ENCODE measurements at regions not wholly inside any gene's neighbourhood (a gene's known extent, or its start where the extent isn't known, plus 50 kb on each side); places are given as distances from the start of the nearest gene placed in this dataset.
"Not testable (repeated sequence)": the region's sequence is repeated elsewhere in the genome, so short reads cannot be mapped to it uniquely, and the experiment has no call there.

DNA sequence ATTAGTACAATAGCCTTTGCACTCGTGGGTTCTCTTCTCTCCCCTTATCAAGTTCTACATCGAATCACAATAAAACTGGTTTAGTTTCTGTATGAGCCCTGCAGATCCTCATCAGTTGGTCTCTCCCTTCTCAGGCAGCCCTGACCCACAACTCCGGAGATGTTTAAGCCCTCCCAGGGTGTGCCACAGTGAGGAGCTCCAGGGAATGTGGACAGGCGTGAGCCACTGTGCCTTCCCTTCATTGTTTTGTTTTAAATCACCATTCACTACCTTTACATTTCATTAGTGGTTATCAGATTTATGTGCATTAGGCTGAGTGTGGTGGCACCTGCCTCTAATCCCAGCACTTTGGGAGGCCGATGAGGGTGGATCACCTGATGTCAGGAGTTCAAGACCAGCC is 133.2 kb downstream of the LARP7 start:
- intact Hi-C loops (cut with micrococcal nuclease): no loop called here

DNA sequence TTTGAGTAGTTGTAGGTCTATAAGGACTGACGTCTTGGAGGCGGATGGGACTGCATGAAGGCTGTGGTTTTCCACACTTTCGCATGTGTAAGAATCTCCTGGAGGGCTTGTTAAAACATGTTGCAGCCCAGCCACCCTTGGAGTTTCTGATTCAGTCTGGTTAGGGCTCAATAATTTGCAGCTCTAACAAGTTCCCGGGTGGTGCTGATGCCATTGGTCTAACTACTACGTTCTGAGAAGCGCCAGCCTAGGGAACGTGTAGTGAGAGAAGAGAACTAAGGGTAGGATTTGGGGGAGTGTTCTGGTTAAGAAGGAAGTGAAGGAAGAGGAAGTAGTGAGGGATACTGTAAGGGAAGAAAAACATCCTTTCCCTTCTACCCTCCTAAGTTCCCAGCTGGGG is 138.9 kb downstream of the LARP7 start:
- intact Hi-C loops (cut with micrococcal nuclease): no loop called here

DNA sequence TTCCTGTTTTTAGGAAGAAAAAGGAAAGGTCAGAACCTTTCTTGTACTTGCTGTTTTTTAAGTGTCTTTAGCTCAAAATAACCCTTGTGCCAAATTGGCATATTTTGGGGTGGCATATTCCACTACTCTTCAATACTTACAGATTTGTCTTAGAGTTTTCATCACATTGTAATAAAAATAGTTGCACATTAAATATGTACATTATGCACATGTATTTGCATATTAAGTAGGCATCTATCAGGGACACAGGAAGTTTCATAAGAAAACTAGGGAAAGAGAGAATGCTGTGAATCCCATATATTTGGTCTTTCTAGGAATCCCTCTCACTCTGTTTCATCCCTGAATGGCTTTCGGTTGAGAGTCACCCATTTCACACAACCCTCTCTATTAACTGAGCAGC is 139.6 kb downstream of the LARP7 start:
- intact Hi-C loops (cut with micrococcal nuclease): no loop called here

DNA sequence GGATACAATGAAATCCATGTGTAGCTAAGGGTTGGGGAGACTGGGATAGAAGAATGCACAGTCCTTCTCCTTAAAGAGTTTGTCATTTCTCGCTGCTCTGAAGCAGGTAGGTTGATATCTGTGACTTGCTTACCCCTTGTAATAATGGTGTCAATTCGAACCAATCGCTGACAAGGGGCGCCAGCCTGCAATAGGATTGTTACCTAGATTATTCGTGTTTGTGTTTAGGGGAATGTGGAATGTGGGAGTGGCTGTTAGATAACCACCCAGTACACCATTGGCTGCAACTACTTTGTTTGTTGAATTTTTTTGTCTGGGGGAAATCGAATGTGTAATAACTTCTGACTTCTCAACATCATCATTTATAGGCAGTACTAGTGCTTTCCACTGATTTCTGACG is 141.6 kb downstream of the LARP7 start:
- intact Hi-C loops (cut with micrococcal nuclease): no loop called here

DNA sequence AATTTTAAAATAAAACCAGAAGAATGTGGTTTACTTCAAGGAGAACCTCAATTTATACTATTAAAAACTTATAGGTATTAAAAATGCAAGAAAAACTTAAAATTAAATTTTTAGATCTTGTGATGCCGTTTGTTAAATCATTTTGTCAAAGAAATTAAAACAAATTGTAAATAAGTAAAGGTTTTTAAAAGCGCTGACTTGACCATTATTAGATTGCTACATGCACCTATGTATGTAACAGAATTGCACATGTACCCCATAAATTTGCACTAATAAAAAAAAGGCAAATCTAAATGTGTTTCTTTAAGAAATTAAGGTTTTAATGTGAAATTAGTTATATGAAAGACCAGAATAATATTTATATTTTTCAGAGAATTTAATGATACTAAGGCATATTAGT is 156.1 kb downstream of the LARP7 start:
- intact Hi-C loops (cut with micrococcal nuclease): no loop called here

DNA sequence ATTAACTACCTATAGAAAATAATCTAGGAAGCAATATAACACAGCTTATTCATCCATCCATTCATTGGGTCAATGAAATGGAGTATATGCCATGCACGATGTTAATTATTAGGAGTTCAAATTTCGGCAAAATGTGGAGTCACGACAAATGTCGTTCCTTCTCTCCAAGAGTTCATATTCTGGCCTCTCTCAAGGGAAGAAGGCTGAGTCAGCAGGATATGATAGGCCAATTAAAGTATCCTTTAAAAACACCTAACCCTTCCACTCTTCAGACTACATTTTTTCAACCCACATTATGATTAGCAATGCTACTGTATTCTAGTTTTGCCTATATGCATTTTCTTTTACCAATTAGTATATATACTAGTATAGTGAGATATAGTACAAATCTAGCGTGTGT is 163.1 kb downstream of the LARP7 start:
- intact Hi-C loops (cut with micrococcal nuclease): no loop called here

DNA sequence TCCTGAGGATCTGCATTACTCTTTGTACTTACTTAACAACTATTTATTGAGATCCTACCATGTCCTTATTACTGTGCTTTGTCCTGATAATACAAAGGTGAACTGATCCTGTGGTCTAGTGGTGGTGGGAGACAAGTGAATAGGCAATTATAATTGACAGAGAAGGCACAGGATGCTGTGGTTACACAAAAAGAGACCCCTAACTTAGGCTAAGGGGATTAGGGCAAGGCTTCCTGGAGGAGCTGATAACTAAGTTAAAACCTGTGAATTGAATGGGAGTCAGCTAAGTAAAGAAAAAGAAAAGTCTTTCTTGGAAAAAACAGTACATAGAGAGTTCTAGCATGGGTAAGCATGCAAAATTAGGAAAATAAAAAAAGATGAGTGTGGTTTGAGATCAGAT is 164.4 kb downstream of the LARP7 start:
- intact Hi-C loops (cut with micrococcal nuclease): no loop called here

DNA sequence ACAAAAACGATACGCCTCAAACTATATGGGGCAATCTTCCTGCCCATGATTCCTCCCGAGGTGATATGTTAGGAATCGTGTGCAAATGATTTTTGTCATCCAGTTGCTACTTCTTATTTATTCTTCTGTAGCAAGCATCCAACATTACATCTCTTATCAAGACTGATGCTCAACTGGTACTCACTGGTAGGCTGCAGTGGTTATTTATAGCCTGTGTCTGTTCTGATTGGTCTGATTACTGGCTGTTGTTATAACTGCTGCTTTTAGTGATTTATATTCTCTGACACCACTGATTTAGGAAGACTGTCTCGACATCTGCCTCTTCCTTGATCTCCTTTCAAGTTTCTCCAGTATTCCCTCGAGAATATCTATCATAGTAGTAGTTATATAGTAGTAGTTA is 165.8 kb downstream of the LARP7 start:
- intact Hi-C loops (cut with micrococcal nuclease): no loop called here

DNA sequence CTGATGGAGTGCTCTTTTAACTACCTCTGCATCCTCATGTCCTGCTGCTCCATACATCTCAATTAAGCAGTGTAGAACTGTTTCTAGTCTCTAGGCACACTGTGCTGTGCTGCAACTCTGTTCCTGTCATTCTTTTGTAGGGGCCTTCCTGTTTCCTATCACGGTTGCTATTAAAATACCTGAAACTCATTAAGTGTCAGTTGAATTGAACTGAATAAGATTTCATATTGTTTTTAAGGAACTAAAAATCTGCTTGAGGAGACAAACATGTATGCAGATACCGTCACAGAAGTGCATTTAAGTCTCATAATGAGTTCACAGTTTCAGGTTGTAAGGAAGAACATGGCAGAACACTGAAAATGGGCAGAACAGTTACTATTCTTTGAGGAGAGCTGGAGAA is 170.1 kb downstream of the LARP7 start:
- intact Hi-C loops (cut with micrococcal nuclease): no loop called here

DNA sequence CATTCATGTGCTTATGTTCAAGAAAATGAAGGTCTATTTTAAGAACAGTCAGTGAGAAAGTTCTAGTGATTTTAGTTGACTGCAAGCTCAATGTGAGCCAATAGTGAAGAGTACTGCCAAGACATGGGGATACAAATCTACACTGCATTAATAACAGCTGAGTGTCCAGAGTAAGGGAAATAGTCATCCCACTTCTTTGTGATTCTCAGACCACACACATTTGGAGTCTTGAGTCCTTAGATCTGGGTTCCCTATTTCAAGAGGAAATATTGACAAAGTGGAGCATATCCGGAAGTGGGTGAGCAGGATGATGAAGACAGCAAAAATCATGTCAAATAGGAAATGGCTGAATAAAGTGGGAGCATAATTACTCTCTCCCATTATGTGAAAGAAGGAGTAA is 171.1 kb downstream of the LARP7 start:
- intact Hi-C loops (cut with micrococcal nuclease): no loop called here

DNA sequence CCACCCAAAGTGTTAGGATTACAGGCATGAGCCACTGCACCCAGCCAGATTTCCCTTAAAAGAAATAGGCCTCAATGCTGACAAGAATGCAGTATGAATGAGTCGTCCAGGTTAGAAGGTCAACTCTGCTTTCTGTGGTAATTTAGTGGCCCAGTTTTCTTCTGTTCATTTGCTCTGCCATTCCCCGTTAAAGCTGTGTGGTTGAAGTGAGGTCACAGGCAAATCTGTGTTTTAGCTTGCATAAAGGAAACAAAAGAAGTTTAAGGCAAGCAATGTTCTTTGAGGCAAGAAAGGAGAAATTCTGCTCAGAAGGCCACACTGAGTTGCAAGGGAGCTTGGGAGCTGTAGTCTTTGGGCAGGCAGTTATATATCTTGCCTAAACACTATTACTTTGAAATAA is 176.8 kb downstream of the LARP7 start:
- intact Hi-C loops (cut with micrococcal nuclease): no loop called here

DNA sequence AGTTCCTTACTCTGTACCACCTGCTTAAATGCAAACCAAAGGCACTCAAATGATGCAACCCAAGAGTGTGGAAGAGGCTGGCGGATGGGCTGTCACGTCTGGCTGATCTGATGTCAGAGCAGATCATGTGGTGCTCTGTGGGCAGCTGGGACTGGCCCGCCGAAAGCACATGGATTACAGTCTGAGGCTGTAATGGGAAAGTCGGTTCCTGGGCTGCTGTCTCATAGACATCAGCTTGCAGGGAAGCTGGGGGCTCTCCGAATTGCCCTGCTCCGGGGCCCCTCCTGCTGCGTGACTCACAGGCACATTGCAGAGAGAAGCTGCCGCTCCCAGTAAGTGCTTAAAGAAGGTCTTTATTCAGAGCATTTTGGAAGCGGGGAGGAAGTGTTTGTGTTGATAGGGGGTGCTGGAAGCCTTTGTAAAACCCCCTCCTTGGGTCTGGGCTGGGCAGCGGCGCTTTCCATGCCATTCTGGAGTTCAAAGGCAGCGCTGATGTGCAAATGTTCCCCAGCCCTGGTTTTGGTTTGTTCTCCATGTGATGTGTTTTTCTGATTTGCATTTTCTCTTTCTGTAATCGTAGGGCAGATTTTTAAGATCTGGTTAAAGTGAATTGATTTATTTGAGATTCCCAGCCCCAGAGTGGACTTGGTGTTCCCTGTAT is 181.1 kb downstream of the LARP7 start:
- intact Hi-C loops (cut with micrococcal nuclease): no loop called here

DNA sequence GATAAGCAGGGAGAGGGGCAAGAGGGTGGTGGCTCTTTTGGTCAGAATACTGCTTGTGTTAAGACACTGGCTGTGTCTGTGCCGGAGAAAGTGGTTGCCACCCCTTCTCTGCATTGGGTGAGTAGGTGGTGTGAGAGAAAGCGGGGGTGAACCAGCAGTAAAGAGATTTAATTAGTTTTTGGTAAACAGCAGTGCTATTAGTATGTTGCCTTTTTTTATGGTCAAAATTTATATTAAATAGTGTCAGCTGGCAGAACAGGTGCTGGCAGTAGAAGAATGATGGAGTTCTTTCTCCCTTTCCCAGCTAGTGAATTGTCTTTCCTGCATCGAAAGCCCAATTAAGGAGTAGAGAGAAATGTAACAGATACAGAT is 181.6 kb downstream of the LARP7 start:
- intact Hi-C loops (cut with micrococcal nuclease): no loop called here

DNA sequence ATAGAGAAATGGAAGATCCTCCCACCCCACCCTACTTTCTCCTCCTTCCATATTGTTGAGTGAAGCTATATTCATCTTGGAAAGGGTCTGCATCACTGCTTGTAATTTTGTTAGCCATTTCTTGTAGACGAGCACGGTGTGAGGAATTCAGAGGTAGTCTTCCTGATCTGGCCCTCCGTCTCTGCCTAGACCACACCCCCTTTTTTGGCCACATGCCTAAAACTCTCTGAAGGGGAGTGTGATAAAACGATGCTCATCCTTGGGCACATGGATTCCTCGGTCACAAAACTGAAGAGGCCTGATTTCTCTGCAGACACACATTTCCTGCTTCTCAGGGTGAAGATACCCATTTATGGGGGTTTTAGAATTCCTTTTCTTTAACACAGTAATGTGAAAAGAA is 182.8 kb downstream of the LARP7 start:
- intact Hi-C loops (cut with micrococcal nuclease): no loop called here

DNA sequence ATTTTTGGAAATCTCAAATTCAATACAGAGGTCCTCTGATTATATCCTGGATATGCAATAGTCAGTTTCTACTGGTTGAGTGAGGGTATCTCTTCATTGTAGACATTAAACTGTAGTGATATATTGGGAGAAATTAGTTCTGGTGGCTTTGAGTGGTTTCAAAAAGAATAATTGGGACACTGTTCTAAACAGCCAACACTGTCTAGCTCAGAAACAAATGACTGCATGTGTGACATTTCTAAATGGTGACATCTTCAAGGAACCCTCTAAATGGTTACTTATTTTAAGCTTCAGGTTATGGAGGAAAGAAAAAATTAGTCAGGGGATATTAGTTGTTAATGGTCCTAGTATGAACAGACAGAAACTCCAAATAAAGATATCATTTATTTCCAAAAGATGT is 186.2 kb downstream of the LARP7 start:
- intact Hi-C loops (cut with micrococcal nuclease): no loop called here

DNA sequence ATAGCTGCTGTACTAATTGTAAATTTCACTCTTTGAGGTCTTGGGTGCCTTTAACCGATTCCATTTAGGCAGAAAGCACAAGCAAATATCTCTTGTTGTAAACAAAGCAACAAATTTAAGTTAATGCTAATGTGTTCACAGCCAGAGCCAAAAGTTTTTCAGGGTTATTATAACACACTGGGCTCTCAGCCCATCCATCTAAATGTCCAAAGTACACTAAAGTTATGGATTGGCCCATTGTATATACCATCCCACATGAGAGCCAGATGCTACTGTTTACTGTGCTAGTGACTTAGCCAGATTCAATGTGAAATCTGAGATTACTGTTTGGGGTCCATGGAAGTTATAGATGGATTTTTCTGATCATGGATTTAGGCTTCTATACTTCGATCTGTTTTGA is 186.7 kb downstream of the LARP7 start:
- intact Hi-C loops (cut with micrococcal nuclease): no loop called here

DNA sequence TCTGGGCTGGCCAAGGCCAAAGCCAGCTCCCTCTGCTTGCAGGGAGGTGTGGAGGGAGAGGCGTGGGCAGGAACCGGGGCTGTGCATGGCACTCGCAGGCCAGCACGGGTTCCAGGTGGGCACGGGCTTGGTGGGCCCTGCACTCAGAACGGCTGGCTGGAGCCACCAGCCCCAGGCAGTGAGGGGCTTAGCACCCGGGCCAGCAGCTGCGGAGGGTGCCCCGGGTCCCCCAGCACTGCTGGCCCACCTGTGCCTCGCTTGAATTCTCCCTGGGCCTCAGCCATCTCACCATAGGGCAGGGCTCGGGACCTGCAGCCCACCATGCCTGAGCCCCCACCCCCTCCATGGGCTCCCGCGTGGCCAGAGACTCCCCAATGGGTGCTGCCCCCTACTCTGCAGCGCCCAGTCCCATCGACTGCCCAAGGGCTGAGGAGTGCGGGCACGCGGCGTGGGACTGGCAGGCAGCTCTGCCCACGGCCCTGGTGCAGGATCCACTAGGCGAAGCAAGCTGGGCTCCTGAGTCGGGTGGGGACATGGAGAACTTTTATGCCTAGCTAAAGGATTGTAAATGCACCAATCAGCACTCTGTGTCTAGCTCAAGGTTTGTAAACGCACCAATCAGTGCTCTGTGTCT is 193.9 kb downstream of the LARP7 start:
- intact Hi-C loops (cut with micrococcal nuclease): no loop called here

DNA sequence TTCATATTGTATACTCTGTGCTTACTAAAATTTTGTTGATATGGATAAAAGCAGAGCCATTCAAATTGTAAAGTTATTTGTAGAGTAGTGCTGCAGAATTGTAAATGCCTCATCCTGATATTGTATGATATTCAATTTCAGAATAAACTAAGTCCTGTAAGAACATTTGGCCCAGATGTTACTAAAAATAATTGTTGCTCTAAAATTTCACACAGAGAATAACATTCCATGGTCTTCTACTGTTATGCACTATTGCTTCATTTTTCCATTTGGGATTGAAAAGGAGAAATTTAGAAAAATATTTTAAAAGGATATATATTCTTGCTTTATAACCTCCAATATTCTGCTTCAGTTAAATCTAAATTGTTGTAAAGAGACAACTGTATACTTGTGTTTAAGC is 195.6 kb downstream of the LARP7 start:
- intact Hi-C loops (cut with micrococcal nuclease): no loop called here

DNA sequence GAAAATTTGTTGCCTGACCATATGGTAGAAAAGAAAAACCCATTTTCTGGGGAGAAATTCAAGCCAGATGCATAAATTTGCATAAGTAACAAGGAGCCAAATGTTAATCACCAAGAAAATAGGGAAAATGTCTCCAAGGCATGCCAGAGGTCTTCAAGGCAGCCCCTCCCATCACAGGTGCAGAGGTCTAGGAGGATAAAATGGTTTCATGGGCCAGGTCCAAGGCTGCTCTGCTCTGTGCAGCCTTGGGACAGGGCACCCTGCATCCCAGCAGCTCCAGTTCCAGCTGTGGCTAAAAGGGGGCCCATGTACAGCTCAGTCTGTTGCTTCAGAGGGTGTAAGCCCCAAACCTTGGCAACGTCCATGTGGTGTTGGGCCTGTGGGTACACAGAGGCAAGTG is 200.0 kb downstream of the LARP7 start:
- intact Hi-C loops (cut with micrococcal nuclease): no loop called here

DNA sequence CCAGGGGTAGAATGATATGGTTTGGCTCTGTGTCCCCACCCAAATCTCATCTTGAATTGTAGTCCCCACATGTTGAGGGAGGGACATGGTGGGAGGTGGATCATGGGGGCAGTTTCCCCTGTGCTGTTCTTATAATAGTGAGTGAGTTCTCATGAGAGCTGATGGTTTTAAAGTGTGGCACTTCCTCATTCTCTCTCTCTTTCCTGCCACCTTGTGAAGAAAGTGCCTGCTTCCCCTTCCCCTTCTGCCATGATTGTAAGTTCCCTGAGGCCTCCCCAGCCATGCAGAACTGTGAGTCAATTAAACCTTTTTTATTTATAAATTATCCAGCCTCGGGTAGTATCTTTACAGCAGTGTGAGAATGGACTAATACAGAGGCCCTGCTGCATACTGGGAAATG is 201.1 kb downstream of the LARP7 start:
- intact Hi-C loops (cut with micrococcal nuclease): not testable (repeated sequence)

DNA sequence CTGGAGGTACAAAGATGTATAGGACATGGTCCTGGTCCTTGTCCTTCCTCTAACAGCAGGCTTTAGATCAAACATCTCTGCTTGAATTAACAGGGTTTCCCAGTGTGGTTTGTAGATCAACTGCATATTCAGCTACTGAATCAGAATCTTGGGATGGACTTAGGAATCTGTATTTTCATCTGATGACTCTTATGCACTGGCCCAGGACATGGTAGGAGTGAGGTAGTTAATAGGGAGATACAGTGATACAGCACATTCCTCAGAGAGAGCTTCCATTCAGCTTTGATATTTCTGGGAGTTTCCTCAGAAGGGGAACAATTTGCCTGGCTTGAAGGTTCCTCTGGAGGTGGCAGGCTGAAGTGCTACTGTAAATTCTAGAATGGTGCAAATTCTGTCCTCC is 203.1 kb downstream of the LARP7 start:
- intact Hi-C loops (cut with micrococcal nuclease): no loop called here

DNA sequence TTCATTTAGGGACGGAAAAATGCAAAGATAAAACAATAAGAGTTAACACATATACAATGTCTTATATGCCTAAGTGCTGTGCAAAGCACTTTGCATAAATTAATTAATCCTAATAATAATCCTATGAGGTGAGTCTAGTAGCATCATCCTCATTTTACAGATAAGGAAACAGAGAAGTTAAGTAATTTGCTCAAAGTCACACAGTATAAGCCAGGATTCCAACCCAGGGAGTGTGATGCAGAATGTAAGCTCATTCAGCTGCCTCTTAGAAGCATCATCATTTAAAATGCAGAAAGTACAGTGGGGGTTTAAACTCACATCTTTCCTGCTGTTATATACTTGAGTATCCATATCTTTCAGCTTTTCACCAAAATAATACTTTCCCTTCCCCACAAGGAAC is 203.7 kb downstream of the LARP7 start:
- intact Hi-C loops (cut with micrococcal nuclease): no loop called here

DNA sequence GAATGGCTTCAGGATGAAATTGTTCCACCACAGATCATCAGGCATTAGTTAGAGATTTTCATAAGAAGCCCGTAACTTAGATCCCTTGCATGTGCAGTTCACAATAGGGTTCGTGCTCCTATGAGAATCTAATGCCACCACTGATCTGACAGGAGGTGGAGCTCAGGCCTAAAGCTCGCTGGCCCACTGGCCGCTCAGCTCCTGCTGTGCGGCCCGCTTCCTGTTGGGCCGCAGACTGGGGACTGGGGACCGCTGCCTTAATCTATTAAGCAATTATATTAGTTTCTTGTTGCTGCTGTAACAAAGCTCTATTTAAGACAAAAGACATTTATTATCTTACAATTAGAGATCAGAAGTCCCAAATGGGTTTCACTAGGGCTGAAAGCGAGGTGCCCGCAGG is 205.6 kb downstream of the LARP7 start:
- intact Hi-C loops (cut with micrococcal nuclease): no loop called here

DNA sequence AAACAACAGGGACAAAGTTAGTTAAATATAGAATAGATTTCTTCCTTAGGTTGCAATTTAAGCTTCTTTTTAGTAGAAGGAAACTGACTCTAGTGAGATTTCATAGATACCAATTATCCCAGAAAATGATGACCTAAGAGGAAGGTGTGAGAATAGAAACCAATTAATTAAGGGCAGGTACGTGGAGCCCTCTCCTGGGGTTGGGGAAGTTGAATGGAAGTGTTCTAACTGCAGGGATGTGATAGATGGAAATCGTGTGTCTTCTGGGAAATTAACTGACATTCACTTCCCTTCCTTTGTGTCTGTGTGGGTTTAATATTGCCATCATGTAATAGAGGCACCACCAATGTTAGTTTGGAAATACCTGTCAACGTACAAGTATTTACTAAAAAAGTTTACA is 204.1 kb upstream of the ANK2 start:
- intact Hi-C loops (cut with micrococcal nuclease): no loop called here
